Left renal pelvis (tissue), 4 donors: ENCODE measurements at regions not wholly inside any gene's neighbourhood (a gene's known extent, or its start where the extent isn't known, plus 50 kb on each side); places are given as distances from the start of the nearest gene placed in this dataset.
A peak's percentile ranks its signal among the peaks of the same experiment; 100 is the strongest.
"Not testable (repeated sequence)": the region's sequence is repeated elsewhere in the genome, so short reads cannot be mapped to it uniquely, and the experiment has no call there.

ENCODE experiments used
- DNase-seq, 4 donors: peaks; one replicate each; pipeline ENCODE4 v3.0.0-alpha.2; 2013; ENCODE audit warnings: low read depth in 4 of 4, low spot score in 3 of 4

DNA sequence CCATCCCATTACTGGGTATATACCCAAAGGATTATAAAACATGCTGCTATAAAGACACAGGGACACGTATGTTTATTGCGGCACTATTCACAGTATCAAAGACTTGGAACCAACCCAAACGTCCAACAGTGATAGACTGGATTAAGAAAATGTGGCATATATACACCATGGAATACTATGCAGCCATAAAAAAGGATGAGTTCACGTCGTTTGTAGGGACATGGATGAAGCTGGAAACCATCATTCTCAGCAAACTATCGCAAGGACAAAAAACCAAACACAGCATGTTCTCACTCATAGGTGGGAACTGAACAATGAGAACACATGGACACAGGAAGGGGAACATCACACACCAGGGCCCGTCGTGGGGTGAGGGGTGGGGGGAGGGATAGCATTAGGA lies 106.1 kb downstream of the CHD1L start:
- DNase-seq = not testable (repeated sequence)

DNA sequence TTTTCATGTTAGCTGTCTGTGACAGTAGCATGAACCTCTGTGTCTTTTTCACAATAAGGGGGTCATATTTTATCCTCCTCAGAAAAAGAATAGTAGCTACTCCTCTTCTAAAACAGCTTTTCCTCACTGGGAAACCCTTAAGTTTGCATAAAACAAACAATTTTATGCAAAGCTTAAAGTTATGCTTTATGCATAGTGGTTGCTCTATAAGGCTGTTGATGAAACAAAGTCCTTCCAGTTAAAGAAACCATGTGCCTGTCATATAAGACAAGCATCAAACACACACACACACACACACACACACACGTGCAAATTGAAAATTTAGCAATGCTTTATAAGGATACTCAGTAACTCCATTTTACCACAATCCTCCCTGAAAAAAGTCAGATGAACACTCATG lies 107.0 kb downstream of the CHD1L start:
- DNase-seq = no peak

DNA sequence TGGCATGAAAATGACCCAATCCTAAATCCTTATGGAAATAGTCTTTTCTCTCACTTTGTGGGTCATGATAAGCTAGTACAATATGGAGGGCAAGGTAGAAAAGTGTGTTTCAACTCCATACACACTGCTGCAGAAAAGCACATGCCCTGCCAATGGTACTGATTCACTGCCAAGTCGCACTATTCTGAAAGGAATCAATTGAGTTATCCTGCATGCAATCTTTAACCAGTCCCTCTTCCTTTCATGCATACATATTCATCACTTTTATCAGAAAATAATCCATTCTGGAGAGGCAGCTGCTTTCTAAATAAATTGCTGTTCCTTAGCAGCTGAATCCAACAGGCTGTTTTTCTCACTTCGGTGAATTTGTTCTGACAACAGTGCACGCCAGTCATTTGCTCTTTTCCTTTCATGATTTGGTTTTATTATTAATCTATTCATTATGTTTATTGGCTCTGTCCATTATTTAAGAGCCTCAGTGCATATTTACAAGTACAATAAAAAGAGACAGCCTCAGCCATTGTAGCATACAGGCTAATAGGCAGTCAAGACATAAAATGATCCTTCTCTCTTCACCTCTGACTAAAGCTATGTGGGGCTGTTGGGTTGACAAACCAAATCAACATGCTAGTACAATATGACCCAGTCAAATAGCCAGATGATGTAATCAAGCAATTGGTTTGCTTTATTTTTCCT lies 108.8 kb downstream of the CHD1L start:
- peak in 1 of 4 donors; percentile 3 for DNase-seq

GRCh38 chr1:147377263-147378246 lies 135.1 kb downstream of the CHD1L start:
- no peak for DNase-seq

GRCh38 chr1:147379889-147380288 lies 137.4 kb downstream of the CHD1L start:
- DNase-seq = no peak

DNA sequence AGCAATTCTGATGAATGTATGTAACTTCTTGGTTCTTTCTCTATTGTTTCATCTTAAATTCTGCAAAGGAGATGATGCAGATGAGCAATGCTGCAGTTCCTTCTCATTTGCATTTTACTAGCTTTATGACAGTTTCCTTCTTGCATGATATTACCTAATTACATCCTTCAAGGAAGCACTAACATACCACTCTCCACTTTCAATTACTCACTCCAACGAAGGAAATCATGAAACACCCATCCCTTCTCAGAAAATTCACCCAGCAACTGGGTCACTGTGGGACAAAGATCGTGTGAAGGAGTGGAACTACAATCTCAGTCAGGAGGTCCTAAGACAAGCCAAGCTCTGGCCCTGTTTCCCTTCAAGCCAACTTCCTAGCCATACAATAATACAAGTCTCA lies 142.3 kb downstream of the CHD1L start:
- no peak for DNase-seq

GRCh38 chr1:147388969-147389368 lies 146.5 kb downstream of the CHD1L start:
- no peak for DNase-seq

GRCh38 chr1:147389532-147390184 lies 147.2 kb downstream of the CHD1L start:
- DNase-seq = peak in 2 of 4 donors; percentile 7 to 26

- no peak for DNase-seq
Measured at GRCh38 chr1:147390185-147390542, 147.7 kb downstream of the CHD1L start.

GRCh38 chr1:147391114-147391513 lies 148.6 kb downstream of the CHD1L start:
- no peak for DNase-seq

GRCh38 chr1:147402326-147403045 lies 138.8 kb upstream of the BCL9 start:
- not testable (repeated sequence) for DNase-seq

DNA sequence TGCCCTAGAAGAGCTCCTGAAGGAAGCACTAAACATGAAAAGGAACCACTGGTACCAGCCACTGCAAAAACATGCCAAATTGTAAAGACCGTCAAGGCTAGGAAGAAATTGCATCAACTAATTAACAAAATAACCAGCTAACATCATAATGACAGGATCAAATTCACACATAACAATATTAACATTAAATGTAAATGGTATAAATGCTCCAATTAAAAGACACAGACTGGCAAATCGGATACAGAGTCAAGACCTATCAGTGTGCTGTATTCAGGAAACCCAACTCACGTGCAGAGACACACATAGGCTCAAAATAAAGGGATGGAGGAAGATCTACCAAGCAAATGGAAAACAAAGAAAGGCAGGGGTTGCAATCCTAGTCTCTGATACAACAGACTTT lies 137.0 kb upstream of the BCL9 start:
- DNase-seq = not testable (repeated sequence)

DNA sequence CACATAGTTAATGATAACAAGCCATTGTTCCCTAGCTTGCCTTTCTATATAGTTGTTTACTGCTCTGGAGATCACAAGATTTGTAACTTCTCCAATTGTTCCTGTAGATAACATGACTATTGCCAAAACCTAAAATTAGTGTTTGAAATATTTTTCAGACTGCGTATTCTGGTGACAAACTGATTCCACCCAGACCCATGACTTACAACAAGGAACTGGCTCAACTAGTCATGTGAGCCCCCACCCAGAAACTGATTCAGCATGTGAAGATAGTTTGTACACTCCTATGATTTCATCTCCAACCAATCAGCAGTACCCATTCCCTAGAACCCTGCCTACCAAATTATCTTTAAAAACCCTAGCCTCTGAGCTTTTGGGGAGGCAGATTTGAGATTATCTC lies 131.4 kb upstream of the BCL9 start:
- no peak for DNase-seq

GRCh38 chr1:147413110-147413605 lies 128.1 kb upstream of the BCL9 start:
- no peak for DNase-seq

DNA sequence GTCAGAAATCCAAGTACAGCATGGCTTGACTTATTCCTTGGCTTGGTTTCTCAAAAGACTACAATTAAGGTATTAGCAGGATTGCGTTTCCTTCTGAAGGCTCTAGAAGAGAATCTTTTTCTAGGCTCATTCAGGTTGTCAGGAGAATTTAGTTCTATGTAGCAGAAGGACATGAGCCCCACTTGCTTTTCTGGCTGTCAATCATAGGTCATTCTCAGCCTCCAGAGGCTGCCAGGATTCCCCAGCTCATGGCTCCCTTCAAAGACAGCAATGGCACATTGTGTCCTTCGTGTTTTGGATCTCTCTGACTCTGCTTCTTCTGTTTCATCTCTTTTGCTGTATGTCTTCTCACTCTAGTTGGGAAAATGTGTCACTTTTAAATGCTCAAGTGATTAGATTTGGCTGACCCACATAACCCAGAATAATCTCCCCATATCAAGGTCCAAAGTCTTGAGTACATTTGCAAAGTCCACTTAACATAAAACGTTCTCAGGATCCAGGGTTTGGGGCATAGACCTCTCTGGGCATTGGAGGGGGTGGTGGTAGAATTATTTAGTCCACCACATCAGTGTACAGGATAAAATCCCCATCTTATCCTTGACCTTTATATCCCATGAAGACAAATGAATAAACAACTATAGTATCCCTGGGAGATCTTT lies 126.7 kb upstream of the BCL9 start:
- no peak for DNase-seq

DNA sequence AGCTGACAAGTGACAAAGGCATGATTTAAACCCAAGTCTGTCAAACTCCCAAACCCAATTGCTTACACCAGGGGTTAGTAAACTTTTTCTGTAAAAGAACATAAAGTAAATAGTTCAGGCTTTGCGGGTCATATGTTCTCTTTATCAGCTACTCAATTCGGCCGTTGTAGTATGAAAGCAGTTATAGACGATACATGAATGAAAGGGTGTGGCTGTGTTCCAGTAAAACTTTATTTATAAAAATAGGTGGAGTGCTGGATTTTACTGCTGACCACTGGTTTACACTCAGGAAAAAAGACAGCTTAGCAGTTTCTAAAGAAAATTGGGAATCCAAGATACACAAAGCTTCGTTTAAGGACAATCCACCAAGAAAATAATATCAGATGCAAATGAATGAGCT lies 124.3 kb upstream of the BCL9 start:
- no peak for DNase-seq

DNA sequence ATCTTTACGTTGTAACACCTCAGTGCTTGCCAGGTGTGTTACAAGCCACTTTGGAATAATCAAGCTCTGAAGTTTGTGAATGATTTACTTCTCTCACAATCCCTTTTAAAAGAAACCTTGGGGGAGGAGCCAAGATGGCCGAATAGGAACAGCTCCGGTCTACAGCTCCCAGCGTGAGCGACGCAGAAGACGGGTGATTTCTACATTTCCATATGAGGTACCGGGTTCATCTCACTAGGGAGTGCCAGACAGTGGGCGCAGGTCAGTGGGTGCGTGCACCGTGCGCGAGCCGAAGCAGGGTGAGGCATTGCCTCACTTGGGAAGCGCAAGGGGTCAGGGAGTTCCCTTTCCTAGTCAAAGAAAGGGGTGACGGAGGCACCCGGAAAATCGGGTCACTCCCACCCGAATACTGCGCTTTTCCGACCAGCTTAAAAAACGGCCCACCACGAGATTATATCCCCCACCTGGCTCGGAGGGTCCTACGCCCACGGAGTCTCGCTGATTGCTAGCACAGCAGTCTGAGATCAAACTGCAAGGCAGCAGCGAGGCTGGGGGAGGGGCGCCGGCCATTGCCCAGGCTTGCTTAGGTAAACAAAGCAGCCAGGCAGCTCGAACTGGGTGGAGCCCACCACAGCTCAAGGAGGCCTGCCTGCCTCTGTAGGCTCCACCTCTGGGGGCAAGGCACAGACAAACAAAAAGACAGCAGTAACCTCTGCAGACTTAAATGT lies 118.0 kb upstream of the BCL9 start:
- not testable (repeated sequence) for DNase-seq

DNA sequence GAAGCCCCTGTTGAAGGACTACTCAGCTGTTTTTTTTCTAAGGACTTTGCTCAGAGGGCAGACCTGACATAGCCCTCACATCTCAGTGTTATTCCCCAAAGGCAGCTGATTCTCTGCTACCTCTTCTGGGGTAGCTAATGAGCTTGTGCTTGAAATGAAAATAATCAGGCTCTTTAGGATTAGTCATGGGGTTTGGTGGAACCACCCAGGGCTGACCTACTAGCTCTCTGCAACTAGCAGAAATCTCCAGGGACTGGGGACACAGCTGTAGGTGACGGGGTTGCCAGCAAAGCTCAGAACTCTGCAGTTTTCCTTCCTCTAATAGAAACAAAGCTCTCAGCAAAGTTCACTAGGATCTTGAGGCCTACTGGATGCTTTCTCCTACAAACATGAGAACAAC lies 106.4 kb upstream of the BCL9 start:
- no peak for DNase-seq

DNA sequence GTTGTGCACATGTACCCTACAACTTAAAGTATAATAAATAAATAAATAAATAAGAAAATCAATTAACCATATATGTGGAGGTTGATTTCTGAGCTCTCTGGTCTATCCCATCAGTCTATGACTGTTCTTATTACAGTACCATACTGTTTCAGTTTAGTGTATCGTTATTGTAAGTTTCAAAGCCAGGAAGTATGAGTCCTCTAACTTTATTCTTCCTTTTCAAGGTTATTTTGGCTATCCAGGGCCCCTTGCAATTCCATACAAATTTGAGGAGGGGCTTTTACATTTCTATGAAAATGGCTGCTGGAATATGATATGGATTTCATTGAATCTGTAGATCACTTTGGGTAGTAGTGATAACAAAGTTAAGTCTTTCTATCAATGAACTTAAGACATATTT lies 96.9 kb upstream of the BCL9 start:
- DNase-seq = no peak
